Osteocyte (in vitro differentiated cells): ENCODE measurements at regions not wholly inside any gene's neighbourhood (a gene's known extent, or its start where the extent isn't known, plus 50 kb on each side); places are given as distances from the start of the nearest gene placed in this dataset.
A peak's percentile ranks its signal among the peaks of the same experiment; 100 is the strongest.

Experiments
- DNase-seq: peaks from one replicate; pipeline ENCODE4 v3.0.0; 2021; ENCODE audit warnings: mixed read lengths; ENCODE audit not compliant: unreplicated experiment; ENCODE audit errors: extremely low spot score
- H3K27ac Mint-ChIP-seq: one replicate; pipeline ENCODE4 v1.8.0; 2021; ENCODE audit warnings: mild to moderate bottlenecking, mixed read lengths; ENCODE audit not compliant: unreplicated experiment
- H3K27me3 Mint-ChIP-seq: one replicate; pipeline ENCODE4 v1.8.0; 2021; ENCODE audit warnings: mixed read lengths; ENCODE audit not compliant: unreplicated experiment
- H3K36me3 Mint-ChIP-seq: one replicate; pipeline ENCODE4 v1.8.0; 2021; ENCODE audit warnings: mixed read lengths; ENCODE audit not compliant: unreplicated experiment
- H3K4me1 Mint-ChIP-seq: one replicate; pipeline ENCODE4 v1.8.0; 2021; ENCODE audit warnings: mixed read lengths; ENCODE audit not compliant: unreplicated experiment
- H3K4me3 Mint-ChIP-seq: one replicate; pipeline ENCODE4 v1.8.0; 2021; ENCODE audit warnings: mild to moderate bottlenecking, moderate library complexity, mixed read lengths; ENCODE audit not compliant: unreplicated experiment
- H3K9me3 Mint-ChIP-seq: one replicate; pipeline ENCODE4 v1.8.0; 2021; ENCODE audit warnings: mixed read lengths; ENCODE audit not compliant: unreplicated experiment
- TF ChIP-seq, protein P1 (sequence below): fragments of 200-600 bp; sonication (generic); IDR thresholded peaks from 2 replicates; pipeline ENCODE4 v1.5.0; 2021; ENCODE audit warnings: antibody characterized with exemption, mild to moderate bottlenecking, moderate library complexity

DNA sequence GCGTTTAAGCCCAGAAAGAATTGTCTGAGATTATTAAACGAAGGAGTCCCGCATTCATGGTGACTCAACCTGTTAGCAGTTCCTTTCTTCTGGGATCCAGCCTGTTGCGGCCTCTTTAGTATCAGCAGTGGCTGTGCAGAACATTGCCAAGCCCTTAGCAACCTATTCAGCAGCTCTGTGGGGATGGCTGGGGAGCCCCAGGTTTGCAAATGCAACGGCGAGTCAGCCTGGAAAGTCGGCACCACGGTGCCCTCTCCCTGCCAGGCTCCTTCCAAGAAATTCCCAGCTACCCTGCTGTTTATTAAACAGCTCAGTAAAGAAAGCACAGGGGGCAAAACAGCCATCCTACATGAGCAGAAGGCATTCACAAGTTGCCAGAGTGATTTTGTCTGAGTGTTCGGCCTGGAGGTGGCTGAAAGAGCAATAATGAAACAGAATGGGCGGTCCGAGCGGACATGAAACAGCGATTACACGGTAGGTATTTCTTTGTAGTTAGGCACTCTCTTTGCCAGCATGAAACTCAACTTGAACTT, 198.3 kb downstream of the BAMBI start:
- Mint-ChIP-seq H3K4me1 (peaks cover 6% of the 10 kb centered on the region), H3K27me3 (peaks cover 3% of the 10 kb centered on the region), H3K27ac (no peak overlapping the region), H3K36me3 (no peaks in the 10 kb centered on the region), H3K9me3 (no peaks in the 10 kb centered on the region), H3K4me3 (no peak overlapping the region)
- DNase-seq: no peak
- TF ChIP-seq, protein P1, sequence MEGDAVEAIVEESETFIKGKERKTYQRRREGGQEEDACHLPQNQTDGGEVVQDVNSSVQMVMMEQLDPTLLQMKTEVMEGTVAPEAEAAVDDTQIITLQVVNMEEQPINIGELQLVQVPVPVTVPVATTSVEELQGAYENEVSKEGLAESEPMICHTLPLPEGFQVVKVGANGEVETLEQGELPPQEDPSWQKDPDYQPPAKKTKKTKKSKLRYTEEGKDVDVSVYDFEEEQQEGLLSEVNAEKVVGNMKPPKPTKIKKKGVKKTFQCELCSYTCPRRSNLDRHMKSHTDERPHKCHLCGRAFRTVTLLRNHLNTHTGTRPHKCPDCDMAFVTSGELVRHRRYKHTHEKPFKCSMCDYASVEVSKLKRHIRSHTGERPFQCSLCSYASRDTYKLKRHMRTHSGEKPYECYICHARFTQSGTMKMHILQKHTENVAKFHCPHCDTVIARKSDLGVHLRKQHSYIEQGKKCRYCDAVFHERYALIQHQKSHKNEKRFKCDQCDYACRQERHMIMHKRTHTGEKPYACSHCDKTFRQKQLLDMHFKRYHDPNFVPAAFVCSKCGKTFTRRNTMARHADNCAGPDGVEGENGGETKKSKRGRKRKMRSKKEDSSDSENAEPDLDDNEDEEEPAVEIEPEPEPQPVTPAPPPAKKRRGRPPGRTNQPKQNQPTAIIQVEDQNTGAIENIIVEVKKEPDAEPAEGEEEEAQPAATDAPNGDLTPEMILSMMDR: no peak

DNA sequence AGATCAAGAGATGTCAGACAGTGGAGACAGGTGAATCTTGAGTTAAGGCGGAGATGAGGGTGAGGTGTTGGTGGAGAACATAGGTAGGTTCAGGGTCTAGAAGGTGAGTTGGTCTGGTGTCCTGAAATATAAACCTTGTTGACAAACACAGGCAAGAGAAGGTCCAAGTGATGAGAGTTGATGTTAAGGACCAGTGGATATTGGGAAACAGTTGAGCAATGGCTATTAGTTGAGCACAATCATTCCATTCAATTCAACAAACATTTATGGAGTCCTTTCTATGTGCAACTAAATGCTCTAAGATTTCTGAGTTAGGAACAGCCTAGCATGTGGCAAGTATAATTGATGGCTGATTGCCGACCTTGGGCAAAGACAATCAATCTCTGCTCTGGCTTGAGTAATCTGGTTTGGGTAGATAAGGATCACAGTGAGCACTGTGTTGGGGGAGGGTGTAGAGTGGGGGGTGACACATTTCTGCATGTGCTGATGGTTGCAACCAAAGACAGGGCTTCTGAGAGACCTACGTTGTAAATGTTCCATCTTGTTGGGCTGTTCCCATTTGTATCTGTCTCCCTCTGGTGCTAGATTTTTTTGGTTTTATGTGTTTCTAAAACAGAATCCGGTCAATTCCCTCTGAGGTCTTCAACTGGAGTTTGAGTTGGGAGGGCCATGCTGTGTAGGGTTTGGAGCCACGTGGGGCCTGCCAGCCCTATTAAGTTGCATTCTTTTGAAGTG, 201.1 kb downstream of the BAMBI start:
- Mint-ChIP-seq H3K4me3 (no peak overlapping the region), H3K27ac (no peak overlapping the region), H3K27me3 (peaks cover 3% of the 10 kb centered on the region), H3K36me3 (no peaks in the 10 kb centered on the region), H3K9me3 (no peaks in the 10 kb centered on the region), H3K4me1 (peaks cover 6% of the 10 kb centered on the region)
- TF ChIP-seq, protein P1: no peak
- DNase-seq: no peak

DNA sequence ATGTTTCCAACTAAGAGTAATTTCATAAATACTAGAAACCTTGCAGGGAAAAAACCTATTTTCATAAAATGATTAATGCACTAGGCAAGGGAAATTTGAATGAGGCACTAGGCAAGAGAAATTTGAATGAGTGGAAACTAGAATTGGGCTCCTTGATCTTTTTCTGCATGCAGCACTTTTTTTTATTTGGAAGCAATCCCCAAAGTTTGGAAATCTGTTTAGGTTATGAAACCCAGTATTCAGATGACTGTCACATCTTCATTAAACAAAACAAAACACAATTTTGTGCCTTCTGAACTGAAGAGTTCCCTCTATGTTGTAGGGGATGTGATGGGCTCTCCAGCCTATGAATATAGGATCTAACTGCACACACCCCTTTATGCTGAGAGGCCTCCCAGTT, 201.9 kb downstream of the BAMBI start:
- no peak for DNase-seq
- Mint-ChIP-seq H3K4me3 (no peak overlapping the region), H3K27ac (no peak overlapping the region), H3K4me1 (peaks cover 6% of the 10 kb centered on the region), H3K36me3 (no peaks in the 10 kb centered on the region), H3K27me3 (peaks cover 3% of the 10 kb centered on the region), H3K9me3 (no peaks in the 10 kb centered on the region)
- TF ChIP-seq, protein P1: no peak

DNA sequence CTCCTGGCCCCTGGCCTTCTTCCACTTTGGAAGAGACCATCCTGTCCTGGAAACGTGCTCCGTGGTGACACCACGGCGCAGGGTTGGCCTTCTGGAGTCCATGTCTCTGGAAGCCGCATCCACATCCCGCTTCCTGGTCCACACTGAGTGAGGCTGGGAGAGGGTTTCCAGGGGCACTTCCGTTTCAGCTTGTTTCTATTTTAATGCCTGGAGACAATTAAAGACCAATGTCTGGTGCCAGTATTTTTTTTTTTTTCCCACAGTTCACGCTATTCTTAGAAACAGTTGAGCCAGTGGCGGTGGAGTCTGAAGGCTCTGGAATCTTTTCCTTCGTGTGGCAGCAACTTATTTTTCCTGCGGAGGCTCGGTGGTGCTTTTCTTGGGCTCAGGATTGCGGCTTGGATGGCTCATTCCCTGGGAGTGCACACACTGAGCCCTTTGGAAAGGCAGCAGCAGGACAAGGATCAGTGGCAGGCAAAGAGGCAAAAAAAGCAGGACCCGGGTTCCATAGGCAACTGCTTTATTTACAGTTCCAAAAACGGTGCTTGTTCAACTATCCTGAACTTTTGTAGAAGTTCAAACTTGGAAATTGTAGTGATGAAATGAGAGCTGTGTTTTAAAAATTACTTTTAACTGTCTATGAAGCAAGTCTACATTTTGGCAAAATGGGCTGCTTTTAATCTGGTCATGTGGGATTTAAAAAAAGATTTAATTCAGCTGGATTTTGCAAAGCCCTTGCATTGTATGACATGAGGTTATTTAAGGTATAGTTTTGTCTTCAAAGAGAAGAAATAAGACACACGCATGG, 202.8 kb downstream of the BAMBI start:
- Mint-ChIP-seq H3K4me3 (no peak overlapping the region), H3K36me3 (no peaks in the 10 kb centered on the region), H3K4me1 (peaks cover 6% of the 10 kb centered on the region), H3K9me3 (no peaks in the 10 kb centered on the region), H3K27me3 (peaks cover 3% of the 10 kb centered on the region), H3K27ac (peak overlapping the region; percentile 3)
- TF ChIP-seq, protein P1: no peak
- no peak for DNase-seq

DNA sequence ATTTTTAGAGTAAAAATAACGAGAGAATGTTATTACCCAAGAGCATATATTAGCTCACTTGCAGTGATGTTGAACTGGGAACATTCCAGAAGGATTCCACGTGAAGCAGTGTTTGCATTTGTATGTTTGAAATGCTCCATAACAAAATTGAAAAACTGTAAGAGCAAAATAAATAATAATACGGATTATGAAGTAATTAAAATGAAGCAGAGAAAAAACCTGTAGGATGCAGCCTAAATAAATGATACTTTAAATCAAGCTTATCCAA, 203.3 kb downstream of the BAMBI start:
- Mint-ChIP-seq H3K9me3 (no peaks in the 10 kb centered on the region), H3K27me3 (peaks cover 3% of the 10 kb centered on the region), H3K4me1 (peaks cover 6% of the 10 kb centered on the region), H3K4me3 (no peak overlapping the region), H3K36me3 (no peaks in the 10 kb centered on the region), H3K27ac (no peak overlapping the region)
- DNase-seq: no peak
- TF ChIP-seq, protein P1: no peak
